OCI-LY1 (cell line): ENCODE measurements at regions not wholly inside any gene's neighbourhood (a gene's known extent, or its start where the extent isn't known, plus 50 kb on each side); places are given as distances from the start of the nearest gene placed in this dataset.

Source experiments
- H2AFZ ChIP-seq: fragments of 200-600 bp; sonication (generic), shearing (Covaris generic); 2 replicates; pipeline ENCODE4 v1.6.0; 2014; ENCODE audit warnings: antibody characterized with exemption, mild to moderate bottlenecking, low read length
- H3F3A ChIP-seq: fragments of 200-600 bp; sonication (generic), shearing (Covaris generic); 2 replicates; pipeline ENCODE4 v1.6.0; 2014; ENCODE audit warnings: mild to moderate bottlenecking, antibody characterized with exemption, low read length, moderate library complexity; ENCODE audit not compliant: insufficient read depth
- H3K27ac ChIP-seq: fragments of 200-600 bp; sonication (generic); 2 replicates; pipeline ENCODE4 v1.5.1; 2014; ENCODE audit warnings: low read length, mixed run types, mild to moderate bottlenecking, low read depth; ENCODE audit not compliant: poor library complexity, severe bottlenecking
- H3K27me3 ChIP-seq: fragments of 200-600 bp; sonication (generic); 2 replicates; pipeline ENCODE4 v1.6.0; 2014; ENCODE audit warnings: antibody characterized with exemption, mild to moderate bottlenecking, low read length, moderate library complexity; ENCODE audit not compliant: insufficient read depth
- H3K36me3 ChIP-seq: fragments of 200-600 bp; sonication (generic); 2 replicates; pipeline ENCODE4 v1.6.1; 2014; ENCODE audit warnings: mild to moderate bottlenecking, antibody characterized with exemption, low read length, moderate library complexity, mixed read lengths; ENCODE audit not compliant: insufficient read depth
- H3K4me1 ChIP-seq: fragments of 200-600 bp; sonication (generic); 2 replicates; pipeline ENCODE4 v1.5.1; 2014; ENCODE audit warnings: mild to moderate bottlenecking, low read length, moderate library complexity; ENCODE audit not compliant: insufficient read depth, severe bottlenecking
- H3K4me2 ChIP-seq: fragments of 200-600 bp; sonication (generic), shearing (Covaris generic); 2 replicates; pipeline ENCODE4 v1.6.1; 2014; ENCODE audit warnings: low read length
- H3K4me3 ChIP-seq: fragments of 200-600 bp; sonication (generic); 2 replicates; pipeline ENCODE4 v1.5.1; 2014; ENCODE audit warnings: low read length, low read depth, mild to moderate bottlenecking, mixed read lengths; ENCODE audit not compliant: poor library complexity, severe bottlenecking
- H3K79me2 ChIP-seq: fragments of 200-600 bp; shearing (Covaris generic); 2 replicates; pipeline ENCODE4 v1.6.1; 2016; ENCODE audit warnings: mixed run types, low read length, mixed read lengths; ENCODE audit not compliant: insufficient read depth
- H3K9ac ChIP-seq: fragments of 200-600 bp; sonication (generic), shearing (Covaris generic); 2 replicates; pipeline ENCODE4 v1.6.1; 2014; ENCODE audit warnings: mild to moderate bottlenecking, low read length, mixed read lengths
- H3K9me2 ChIP-seq: fragments of 200-600 bp; sonication (generic), shearing (Covaris generic); 2 replicates; pipeline ENCODE4 v1.6.1; 2014; ENCODE audit warnings: low read depth, mild to moderate bottlenecking, low read length, mixed read lengths
- H3K9me3 ChIP-seq: fragments of 200-600 bp; shearing (Covaris generic); 2 replicates; pipeline ENCODE4 v1.6.1; 2014; ENCODE audit warnings: low read length, mixed read lengths
- H4K20me1 ChIP-seq: fragments of 200-600 bp; sonication (generic), shearing (Covaris generic); 2 replicates; pipeline ENCODE4 v1.6.0; 2016; ENCODE audit warnings: mild to moderate bottlenecking, low read length; ENCODE audit not compliant: insufficient read depth
- CTCF ChIP-seq: fragments of 200-600 bp; sonication (generic), shearing (Covaris generic); IDR thresholded peaks from 2 replicates; pipeline ENCODE4 v1.5.1; 2017; ENCODE audit warnings: mild to moderate bottlenecking, antibody characterized with exemption, low read length, moderate library complexity, mixed read lengths
- EZH2 ChIP-seq: fragments of 200-600 bp; sonication (generic), shearing (Covaris generic); IDR thresholded peaks from 2 replicates; pipeline ENCODE4 v1.8.0; 2017; ENCODE audit warnings: borderline replicate concordance, mixed run types, mild to moderate bottlenecking, antibody characterized with exemption, low read length, moderate library complexity, mixed read lengths

GRCh38 chr5:73265641-73266040, 92.6 kb downstream of the TMEM174 start:
- H4K20me1 ChIP-seq: no peaks in the 10 kb centered on the region
- H2AFZ ChIP-seq: no peak overlapping the region
- no peaks in the 10 kb centered on the region for H3K9me3 ChIP-seq
- no peak overlapping the region for H3K9ac ChIP-seq
- no peaks in the 10 kb centered on the region for H3F3A ChIP-seq
- no peaks in the 10 kb centered on the region for H3K4me1 ChIP-seq
- no peaks in the 10 kb centered on the region for H3K36me3 ChIP-seq
- no peak overlapping the region for H3K4me3 ChIP-seq
- H3K9me2 ChIP-seq: no peaks in the 10 kb centered on the region
- H3K27me3 ChIP-seq: 0 out of 2 replicates have a peak, but pooled peaks cover 5% of the 10 kb centered on the region
- no peak for TF ChIP-seq EZH2
- TF ChIP-seq CTCF: no peak
- no peaks in the 10 kb centered on the region for H3K79me2 ChIP-seq
- no peak overlapping the region for H3K4me2 ChIP-seq
- H3K27ac ChIP-seq: no peak overlapping the region

GRCh38 chr5:73264631-73265030, 91.6 kb downstream of the TMEM174 start:
- Histone ChIP-seq H3K4me2 (no peak overlapping the region), H3K4me3 (no peak overlapping the region), H3K27ac (no peak overlapping the region), H4K20me1 (no peaks in the 10 kb centered on the region), H3K9me2 (no peaks in the 10 kb centered on the region), H2AFZ (no peak overlapping the region), H3F3A (no peaks in the 10 kb centered on the region), H3K36me3 (no peaks in the 10 kb centered on the region), H3K4me1 (no peaks in the 10 kb centered on the region), H3K9ac (no peak overlapping the region), H3K27me3 (0 out of 2 replicates have a peak, but pooled peaks cover 5% of the 10 kb centered on the region), H3K9me3 (no peaks in the 10 kb centered on the region), H3K79me2 (no peaks in the 10 kb centered on the region)
- TF ChIP-seq CTCF (no peak), EZH2 (no peak)

- Histone ChIP-seq H4K20me1 (no peaks in the 10 kb centered on the region), H3K9me3 (no peaks in the 10 kb centered on the region), H3K4me3 (no peak overlapping the region), H2AFZ (no peak overlapping the region), H3F3A (no peaks in the 10 kb centered on the region), H3K36me3 (no peaks in the 10 kb centered on the region), H3K9ac (no peak overlapping the region), H3K79me2 (no peaks in the 10 kb centered on the region), H3K27me3 (0 out of 2 replicates have a peak, but pooled peaks cover 5% of the 10 kb centered on the region), H3K4me2 (no peak overlapping the region), H3K27ac (no peak overlapping the region), H3K4me1 (no peaks in the 10 kb centered on the region), H3K9me2 (no peaks in the 10 kb centered on the region)
- TF ChIP-seq EZH2: no peak
- no peak for TF ChIP-seq CTCF
Measured at GRCh38 chr5:73263001-73263710, 90.2 kb downstream of the TMEM174 start.
